ENCODE measurements at regions not wholly inside any gene's neighbourhood (a gene's known extent, or its start where the extent isn't known, plus 50 kb on each side); places are given as distances from the start of the nearest gene placed in this dataset.

- Histone ChIP-seq H3K36me3 (ENCODE audit: insufficient read depth, low read length) (no peaks in the 10 kb centered on the region), H3K27me3 (ENCODE audit: insufficient read depth, low read length, poor library complexity, severe bottlenecking) (no peaks in the 10 kb centered on the region), H3K4me3 (ENCODE audit: low read length, poor library complexity, severe bottlenecking) (no peak overlapping the region), H3K4me2 (ENCODE audit: low read depth, low read length, poor library complexity, severe bottlenecking) (no peak overlapping the region), H3K9ac (ENCODE audit: low read depth, low read length, poor library complexity, severe bottlenecking) (no peak overlapping the region), H3F3A (ENCODE audit: low read depth) (no peaks in the 10 kb centered on the region), H3K9me2 (replicated peaks; ENCODE audit: low read depth, low read length) (no peaks in the 10 kb centered on the region), H3K4me1 (ENCODE audit: insufficient read depth, low read length, poor library complexity, severe bottlenecking) (no peaks in the 10 kb centered on the region), H2AFZ (ENCODE audit: low read length) (no peak overlapping the region), H3K9me3 (ENCODE audit: insufficient read depth, low read depth, low read length) (no peaks in the 10 kb centered on the region), H3K79me2 (ENCODE audit: insufficient read depth, low read length) (no peaks in the 10 kb centered on the region), H4K20me1 (ENCODE audit: insufficient read depth, low read length, poor library complexity, severe bottlenecking) (no peaks in the 10 kb centered on the region)
- TF ChIP-seq EZH2phosphoT487 (IDR thresholded peaks at IDR 0.05; ENCODE audit: borderline replicate concordance): no peak
- no peak for TF ChIP-seq CTCF (conservative IDR thresholded peaks at IDR 0.05; ENCODE audit: low read length)
These were observed 227.8 kb upstream of the CXXC4 start for GRCh38 chr4:104722467-104722866.

GRCh38 chr4:104726002-104726401 lies 231.3 kb upstream of the CXXC4 start:
- Histone ChIP-seq H3K4me2 (ENCODE audit: low read depth, low read length, poor library complexity, severe bottlenecking) (no peak overlapping the region), H3K27me3 (ENCODE audit: insufficient read depth, low read length, poor library complexity, severe bottlenecking) (no peaks in the 10 kb centered on the region), H3K9me2 (replicated peaks; ENCODE audit: low read depth, low read length) (no peaks in the 10 kb centered on the region), H4K20me1 (ENCODE audit: insufficient read depth, low read length, poor library complexity, severe bottlenecking) (no peaks in the 10 kb centered on the region), H3K36me3 (ENCODE audit: insufficient read depth, low read length) (no peaks in the 10 kb centered on the region), H3K9ac (ENCODE audit: low read depth, low read length, poor library complexity, severe bottlenecking) (no peak overlapping the region), H3K79me2 (ENCODE audit: insufficient read depth, low read length) (no peaks in the 10 kb centered on the region), H3K4me3 (ENCODE audit: low read length, poor library complexity, severe bottlenecking) (no peak overlapping the region), H3K4me1 (ENCODE audit: insufficient read depth, low read length, poor library complexity, severe bottlenecking) (no peaks in the 10 kb centered on the region), H3K9me3 (ENCODE audit: insufficient read depth, low read depth, low read length) (no peaks in the 10 kb centered on the region), H3F3A (ENCODE audit: low read depth) (no peaks in the 10 kb centered on the region), H2AFZ (ENCODE audit: low read length) (no peak overlapping the region)
- no peak for TF ChIP-seq EZH2phosphoT487 (IDR thresholded peaks at IDR 0.05; ENCODE audit: borderline replicate concordance)
- TF ChIP-seq CTCF (conservative IDR thresholded peaks at IDR 0.05; ENCODE audit: low read length): no peak

- H3F3A ChIP-seq (ENCODE audit: low read depth): no peaks in the 10 kb centered on the region
These were observed 232.9 kb upstream of the CXXC4 start for GRCh38 chr4:104727643-104728042.

More at GRCh38 chr4:104727643-104728042, 232.9 kb upstream of the CXXC4 start:
- H3K4me3 ChIP-seq (ENCODE audit: low read length, poor library complexity, severe bottlenecking): no peak overlapping the region
- no peaks in the 10 kb centered on the region for H3K9me2 ChIP-seq (replicated peaks; ENCODE audit: low read depth, low read length)
- no peaks in the 10 kb centered on the region for H3K36me3 ChIP-seq (ENCODE audit: insufficient read depth, low read length)
- H3K9me3 ChIP-seq (ENCODE audit: insufficient read depth, low read depth, low read length): no peaks in the 10 kb centered on the region
- no peaks in the 10 kb centered on the region for H3K27me3 ChIP-seq (ENCODE audit: insufficient read depth, low read length, poor library complexity, severe bottlenecking)
- no peak overlapping the region for H3K9ac ChIP-seq (ENCODE audit: low read depth, low read length, poor library complexity, severe bottlenecking)
- no peaks in the 10 kb centered on the region for H3K79me2 ChIP-seq (ENCODE audit: insufficient read depth, low read length)
- TF ChIP-seq EZH2phosphoT487 (IDR thresholded peaks at IDR 0.05; ENCODE audit: borderline replicate concordance) (no peak), CTCF (conservative IDR thresholded peaks at IDR 0.05; ENCODE audit: low read length) (no peak)
- H3K4me1 ChIP-seq (ENCODE audit: insufficient read depth, low read length, poor library complexity, severe bottlenecking): no peaks in the 10 kb centered on the region
- H2AFZ ChIP-seq (ENCODE audit: low read length): no peak overlapping the region
- H4K20me1 ChIP-seq (ENCODE audit: insufficient read depth, low read length, poor library complexity, severe bottlenecking): no peaks in the 10 kb centered on the region
- no peak overlapping the region for H3K4me2 ChIP-seq (ENCODE audit: low read depth, low read length, poor library complexity, severe bottlenecking)

All from Loucy (cell line).